ENCODE measurements at regions not wholly inside any gene's neighbourhood (a gene's known extent, or its start where the extent isn't known, plus 50 kb on each side); places are given as distances from the start of the nearest gene placed in this dataset.
A peak's percentile ranks its signal among the peaks of the same experiment; 100 is the strongest.

GRCh38 chr3:150306083-150306482 lies 102.0 kb upstream of the TSC22D2 start:
- CTCF ChIA-PET, result no interaction called here
- BruUV-seq (replicated peaks), result no TSS peak

DNA sequence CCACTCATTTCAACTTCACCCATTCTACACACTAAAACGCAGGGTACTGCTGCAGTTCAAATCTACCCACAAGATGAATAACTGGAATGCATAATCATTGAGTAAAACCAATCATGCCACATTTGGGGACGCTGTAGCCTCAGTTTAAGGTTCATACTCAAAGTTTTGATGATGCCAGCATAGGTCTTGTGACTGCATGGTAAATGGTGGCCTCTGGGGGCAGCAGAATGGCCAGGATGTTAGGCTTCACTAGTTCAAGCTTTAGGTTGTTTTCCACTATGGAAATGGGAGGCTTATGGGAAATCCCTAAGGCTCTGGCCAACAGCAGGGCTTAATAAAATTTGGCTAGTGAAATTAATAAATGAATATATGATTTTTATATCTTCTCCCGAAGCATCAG lies 104.3 kb upstream of the TSC22D2 start:
- ChIA-PET POLR2A (ENCODE audit: low non-redundant PET) (no interaction called here), CTCF (no interaction called here)
- Histone ChIP-seq H3K27ac (ENCODE audit: low read depth, low read length, poor library complexity, severe bottlenecking) (no peak overlapping the region), H3K36me3 (ENCODE audit: insufficient read depth, low read length, poor library complexity, severe bottlenecking) (no peaks in the 10 kb centered on the region), H3K9me3 (ENCODE audit: low read depth, low read length, poor library complexity, severe bottlenecking) (no peaks in the 10 kb centered on the region), H3K4me3 (ENCODE audit: low read depth, low read length, poor library complexity, severe bottlenecking) (no peak overlapping the region), H3K27me3 (replicated peaks; ENCODE audit: insufficient read depth, low read depth, low read length, poor library complexity) (no peaks in the 10 kb centered on the region), H3K4me1 (ENCODE audit: insufficient read depth, low read length, poor library complexity, severe bottlenecking) (no peaks in the 10 kb centered on the region)
- no TSS peak for BruUV-seq (replicated peaks)
- TF ChIP-seq CTCF (conservative IDR thresholded peaks at IDR 0.05; ENCODE audit: low read depth, low read length) (peak; percentile 51), EZH2 (IDR thresholded peaks at IDR 0.05; ENCODE audit: borderline replicate concordance, low read depth, low read length, poor library complexity, severe bottlenecking) (no peak)
- intact Hi-C loops (cut with micrococcal nuclease; ENCODE audit: unreplicated experiment), result no loop called here
- peak; percentile 21 for DNase-seq (ENCODE audit: low spot score)

More at GRCh38 chr3:150306083-150306482, 102.0 kb upstream of the TSC22D2 start:
- TF ChIP-seq EZH2 (IDR thresholded peaks at IDR 0.05; ENCODE audit: borderline replicate concordance, low read depth, low read length, poor library complexity, severe bottlenecking), result no peak
- no peak for TF ChIP-seq CTCF (conservative IDR thresholded peaks at IDR 0.05; ENCODE audit: low read depth, low read length)
- no peak overlapping the region for H3K27ac ChIP-seq (ENCODE audit: low read depth, low read length, poor library complexity, severe bottlenecking)
- no peaks in the 10 kb centered on the region for H3K4me1 ChIP-seq (ENCODE audit: insufficient read depth, low read length, poor library complexity, severe bottlenecking)
- POLR2A ChIA-PET (ENCODE audit: low non-redundant PET), result no interaction called here
- H3K36me3 ChIP-seq (ENCODE audit: insufficient read depth, low read length, poor library complexity, severe bottlenecking), result no peaks in the 10 kb centered on the region
- H3K27me3 ChIP-seq (replicated peaks; ENCODE audit: insufficient read depth, low read depth, low read length, poor library complexity), result no peaks in the 10 kb centered on the region
- H3K4me3 ChIP-seq (ENCODE audit: low read depth, low read length, poor library complexity, severe bottlenecking), result no peak overlapping the region
- H3K9me3 ChIP-seq (ENCODE audit: low read depth, low read length, poor library complexity, severe bottlenecking), result no peaks in the 10 kb centered on the region
- intact Hi-C loops (cut with micrococcal nuclease; ENCODE audit: unreplicated experiment), result no loop called here
- DNase-seq (ENCODE audit: low spot score), result no peak

- ChIA-PET CTCF (no interaction called here), POLR2A (ENCODE audit: low non-redundant PET) (no interaction called here)
- no peak for TF ChIP-seq CTCF (conservative IDR thresholded peaks at IDR 0.05; ENCODE audit: low read depth, low read length)
- no peak for TF ChIP-seq EZH2 (IDR thresholded peaks at IDR 0.05; ENCODE audit: borderline replicate concordance, low read depth, low read length, poor library complexity, severe bottlenecking)
- H3K27me3 ChIP-seq (replicated peaks; ENCODE audit: insufficient read depth, low read depth, low read length, poor library complexity), result no peaks in the 10 kb centered on the region
- intact Hi-C loops (cut with micrococcal nuclease; ENCODE audit: unreplicated experiment), result no loop called here
- no peaks in the 10 kb centered on the region for H3K36me3 ChIP-seq (ENCODE audit: insufficient read depth, low read length, poor library complexity, severe bottlenecking)
- H3K9me3 ChIP-seq (ENCODE audit: low read depth, low read length, poor library complexity, severe bottlenecking), result no peaks in the 10 kb centered on the region
- H3K4me3 ChIP-seq (ENCODE audit: low read depth, low read length, poor library complexity, severe bottlenecking), result no peak overlapping the region
- DNase-seq (ENCODE audit: low spot score), result no peak
- H3K27ac ChIP-seq (ENCODE audit: low read depth, low read length, poor library complexity, severe bottlenecking), result no peak overlapping the region
- H3K4me1 ChIP-seq (ENCODE audit: insufficient read depth, low read length, poor library complexity, severe bottlenecking), result no peaks in the 10 kb centered on the region
- BruUV-seq (replicated peaks), result no TSS peak
These were observed 105.9 kb upstream of the TSC22D2 start for GRCh38 chr3:150302246-150302645.
